Fibroblast of mammary gland (primary cell): ENCODE measurements at regions not wholly inside any gene's neighbourhood (a gene's known extent, or its start where the extent isn't known, plus 50 kb on each side); places are given as distances from the start of the nearest gene placed in this dataset.
"Not testable (repeated sequence)": the region's sequence is repeated elsewhere in the genome, so short reads cannot be mapped to it uniquely, and the experiment has no call there.

ENCODE experiments used
- DNase-seq: peaks from one replicate; pipeline ENCODE4 v3.0.0-alpha.2; 2010; ENCODE audit warnings: low read depth
- H3K4me3 ChIP-seq: 2 replicates; pipeline ENCODE4 v1.5.1; 2011; ENCODE audit warnings: low read depth, mild to moderate bottlenecking, low read length, moderate library complexity; ENCODE audit not compliant: control insufficient read depth
- TF ChIP-seq, protein P1 (sequence below): conservative IDR thresholded peaks from 2 replicates; pipeline ENCODE4 v1.5.1; 2011; ENCODE audit warnings: low read depth, low read length, inconsistent platforms; ENCODE audit not compliant: control insufficient read depth, insufficient read depth

DNA sequence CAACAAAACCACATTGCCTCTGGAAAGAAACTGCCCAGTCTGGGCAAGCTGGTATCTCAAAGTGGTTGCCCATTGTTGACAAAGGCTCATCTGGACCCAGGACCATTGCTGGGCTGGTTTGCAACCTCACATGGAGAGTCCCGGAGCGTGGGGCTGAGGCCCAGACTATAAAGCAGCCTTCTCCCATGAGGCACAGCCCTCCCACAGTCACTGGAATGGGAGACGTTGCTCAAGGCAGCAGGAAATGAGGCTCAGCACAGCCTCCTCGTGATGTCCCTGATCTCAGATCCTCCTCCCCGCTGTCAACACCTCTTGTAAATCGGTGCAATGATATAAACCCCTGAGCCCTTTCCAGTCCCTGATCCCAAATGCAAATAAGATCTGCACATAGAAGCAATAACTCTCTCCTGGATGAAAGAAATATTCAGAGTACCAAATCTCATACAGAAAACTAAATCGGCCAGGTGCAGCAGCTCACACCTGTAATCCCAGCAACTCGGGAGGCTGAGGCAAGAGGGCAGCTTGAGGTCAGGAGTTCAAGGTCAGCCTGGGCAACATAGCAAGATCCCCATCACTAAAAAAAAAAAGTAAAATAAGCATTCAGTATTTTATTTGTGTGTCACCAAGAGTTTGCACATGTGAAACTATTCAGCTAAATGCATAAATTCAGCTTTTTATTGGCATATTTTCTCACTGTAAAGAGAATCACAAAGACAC is 103.0 kb upstream of the RREB1 start:
- no peak overlapping the region for H3K4me3 ChIP-seq
- DNase-seq: peak; percentile 78
- TF ChIP-seq, protein P1, sequence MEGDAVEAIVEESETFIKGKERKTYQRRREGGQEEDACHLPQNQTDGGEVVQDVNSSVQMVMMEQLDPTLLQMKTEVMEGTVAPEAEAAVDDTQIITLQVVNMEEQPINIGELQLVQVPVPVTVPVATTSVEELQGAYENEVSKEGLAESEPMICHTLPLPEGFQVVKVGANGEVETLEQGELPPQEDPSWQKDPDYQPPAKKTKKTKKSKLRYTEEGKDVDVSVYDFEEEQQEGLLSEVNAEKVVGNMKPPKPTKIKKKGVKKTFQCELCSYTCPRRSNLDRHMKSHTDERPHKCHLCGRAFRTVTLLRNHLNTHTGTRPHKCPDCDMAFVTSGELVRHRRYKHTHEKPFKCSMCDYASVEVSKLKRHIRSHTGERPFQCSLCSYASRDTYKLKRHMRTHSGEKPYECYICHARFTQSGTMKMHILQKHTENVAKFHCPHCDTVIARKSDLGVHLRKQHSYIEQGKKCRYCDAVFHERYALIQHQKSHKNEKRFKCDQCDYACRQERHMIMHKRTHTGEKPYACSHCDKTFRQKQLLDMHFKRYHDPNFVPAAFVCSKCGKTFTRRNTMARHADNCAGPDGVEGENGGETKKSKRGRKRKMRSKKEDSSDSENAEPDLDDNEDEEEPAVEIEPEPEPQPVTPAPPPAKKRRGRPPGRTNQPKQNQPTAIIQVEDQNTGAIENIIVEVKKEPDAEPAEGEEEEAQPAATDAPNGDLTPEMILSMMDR: no peak

DNA sequence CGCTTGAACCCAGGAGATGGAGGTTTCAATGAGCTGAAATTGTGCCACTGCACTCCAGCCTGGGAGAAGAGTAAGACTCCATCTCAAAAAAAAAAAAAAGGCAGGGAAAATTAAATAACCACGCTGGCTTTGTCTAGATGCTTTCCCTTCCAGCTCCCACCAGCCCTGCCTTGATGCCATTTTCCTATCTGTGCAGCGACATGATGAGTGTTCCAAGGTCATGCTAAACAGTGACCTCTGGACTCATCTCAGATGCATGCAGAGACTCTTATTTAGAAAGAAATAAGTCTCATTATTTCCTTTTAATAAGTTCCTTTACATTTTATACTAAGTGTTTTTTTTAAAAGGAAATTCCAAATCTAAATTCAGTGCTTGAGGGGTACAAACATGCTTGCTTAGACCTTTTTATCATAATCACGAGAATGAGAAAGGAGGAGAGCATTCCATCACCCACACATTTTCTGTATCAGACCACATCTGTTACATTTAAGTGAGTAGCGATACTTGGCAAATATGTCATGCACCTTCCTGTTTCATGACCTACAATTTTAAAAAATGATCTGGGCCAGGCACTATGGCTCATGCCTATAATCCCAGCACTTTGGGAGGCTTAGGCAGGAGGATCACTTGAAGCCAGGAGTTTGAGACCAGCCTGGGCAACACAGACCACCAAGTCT is 101.1 kb upstream of the RREB1 start:
- no peak for DNase-seq
- TF ChIP-seq, protein P1: no peak
- H3K4me3 ChIP-seq: no peak overlapping the region

DNA sequence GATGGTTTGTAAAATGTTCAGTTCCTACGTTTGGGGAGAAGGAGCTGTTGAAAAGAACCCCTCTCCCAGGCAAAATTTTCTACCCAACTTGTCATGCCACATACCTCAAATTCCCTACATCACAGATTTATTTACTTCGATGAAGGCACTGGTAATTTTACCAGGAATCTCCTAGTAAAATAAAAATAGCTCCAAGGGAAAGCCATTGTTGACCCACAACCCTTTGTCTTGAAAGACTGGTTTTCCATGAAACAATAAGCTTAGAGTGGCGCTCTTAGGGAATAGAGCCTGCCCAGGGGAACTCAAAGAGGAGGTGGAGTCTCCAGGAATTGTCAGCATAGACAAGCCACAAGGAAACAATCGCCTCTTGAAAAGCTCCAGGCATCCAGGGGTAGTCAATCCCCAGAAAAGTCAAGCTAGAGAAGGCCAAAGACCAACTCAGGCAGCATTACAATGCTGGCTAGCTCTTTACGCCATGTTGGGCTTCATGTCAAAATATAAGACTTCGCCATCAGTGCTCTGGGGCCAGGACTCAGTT is 99.2 kb upstream of the RREB1 start:
- no peak overlapping the region for H3K4me3 ChIP-seq
- TF ChIP-seq, protein P1: no peak
- DNase-seq: no peak

DNA sequence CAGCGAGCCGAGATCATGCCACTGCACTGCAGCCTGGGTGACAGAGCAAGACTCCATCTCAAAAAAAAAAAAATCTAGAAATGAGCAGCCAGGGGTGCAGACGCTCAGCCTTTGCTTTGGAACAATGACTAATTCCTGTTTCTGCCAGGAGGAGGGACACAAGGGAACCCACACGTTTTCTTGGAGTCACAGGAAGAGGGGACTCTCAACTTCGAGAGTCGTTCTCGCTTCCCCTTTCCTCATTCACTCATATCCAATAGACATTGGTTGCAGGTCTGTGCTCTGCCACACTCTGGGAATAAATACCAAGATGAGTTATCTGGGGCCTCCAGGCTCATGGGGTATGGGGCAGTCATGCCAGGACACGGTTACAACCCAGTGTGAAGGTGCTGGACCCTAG is 91.5 kb upstream of the RREB1 start:
- TF ChIP-seq, protein P1: no peak
- no peak overlapping the region for H3K4me3 ChIP-seq
- no peak for DNase-seq

DNA sequence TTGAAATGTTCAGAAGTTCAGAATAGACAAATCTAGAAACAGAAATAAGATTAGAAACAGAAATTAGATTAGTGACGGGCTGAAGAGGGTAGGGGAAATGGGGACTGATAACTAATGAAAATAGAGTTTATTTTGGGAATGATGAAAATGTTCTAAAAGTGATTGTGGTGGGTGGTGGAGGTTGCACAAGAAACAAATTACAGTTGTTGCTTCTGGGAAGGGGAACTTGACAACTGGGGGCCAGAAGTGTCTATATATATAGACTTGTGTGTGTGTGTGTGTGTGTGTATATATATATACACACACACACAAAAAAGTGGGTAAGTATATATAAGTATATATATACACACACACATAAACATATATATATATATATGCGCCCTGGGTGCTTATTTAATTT is 86.5 kb upstream of the RREB1 start:
- TF ChIP-seq, protein P1: no peak
- DNase-seq: no peak
- no peak overlapping the region for H3K4me3 ChIP-seq

DNA sequence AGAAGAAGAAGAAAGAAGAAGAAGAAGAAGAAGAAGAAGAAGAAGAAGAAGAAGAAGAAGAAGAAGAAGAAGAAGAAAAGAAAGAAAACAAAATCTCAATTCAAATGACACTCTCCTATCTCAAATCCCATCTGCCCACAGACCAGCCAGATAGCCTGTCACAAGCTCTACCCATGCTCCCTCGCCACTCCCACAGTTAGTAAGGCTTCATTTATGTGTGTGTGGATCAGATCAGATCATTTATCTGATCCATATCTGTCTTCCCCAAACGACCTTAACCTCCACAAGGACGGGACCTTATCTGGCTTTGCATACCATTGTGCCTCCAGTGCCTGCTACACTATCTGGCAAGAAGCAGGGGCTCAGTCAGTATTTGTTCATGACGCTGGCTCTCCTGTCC is 81.9 kb upstream of the RREB1 start:
- TF ChIP-seq, protein P1: no peak
- DNase-seq: no peak
- H3K4me3 ChIP-seq: no peak overlapping the region

DNA sequence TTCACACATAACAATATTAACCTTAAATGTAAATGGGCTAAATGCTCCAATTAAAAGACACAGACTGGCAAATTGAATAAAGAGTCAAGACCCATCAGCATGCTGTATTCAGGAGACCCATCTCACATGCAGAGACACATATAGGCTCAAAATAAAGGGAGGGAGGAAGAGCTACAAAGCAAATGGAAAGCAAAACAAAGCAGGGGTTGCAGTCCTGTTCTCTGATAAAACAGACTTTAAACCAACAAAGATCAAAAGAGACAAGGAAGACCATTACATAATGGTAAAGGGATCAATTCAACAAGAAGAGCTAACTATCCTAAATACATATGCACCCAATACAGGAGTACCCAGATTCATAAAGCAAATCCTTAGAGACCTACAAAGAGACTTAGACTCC is 78.8 kb upstream of the RREB1 start:
- not testable (repeated sequence) for H3K4me3 ChIP-seq, DNase-seq

DNA sequence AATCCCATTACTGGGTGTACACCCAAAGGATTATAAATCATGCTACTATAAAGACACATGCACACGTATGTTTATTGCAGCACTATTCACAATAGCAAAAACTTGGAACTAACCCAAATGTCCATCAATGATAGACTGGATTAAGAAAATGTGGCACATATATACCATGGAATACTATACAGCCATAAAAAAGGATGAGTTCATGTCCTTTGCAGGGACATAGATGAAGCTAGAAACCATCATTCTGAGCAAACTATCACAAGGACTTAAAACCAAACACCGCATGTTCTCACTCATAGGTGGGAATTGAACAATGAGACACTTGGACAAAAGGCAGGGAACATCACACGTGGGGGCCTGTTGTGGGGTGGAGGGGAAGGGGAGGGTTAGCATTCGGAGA is 76.8 kb upstream of the RREB1 start:
- DNase-seq, H3K4me3 ChIP-seq: not testable (repeated sequence)
